Type B pancreatic cell (in vitro differentiated cells): ENCODE measurements at regions not wholly inside any gene's neighbourhood (a gene's known extent, or its start where the extent isn't known, plus 50 kb on each side); places are given as distances from the start of the nearest gene placed in this dataset.

ENCODE experiments used
- DNase-seq: peaks from one replicate; pipeline ENCODE4 v3.0.0; 2021; ENCODE audit warnings: mixed read lengths; ENCODE audit not compliant: unreplicated experiment; ENCODE audit errors: extremely low spot score
- H3K27ac Mint-ChIP-seq: 2 replicates; pipeline ENCODE4 v1.8.0; 2021; ENCODE audit warnings: mild to moderate bottlenecking, mixed read lengths
- H3K27me3 Mint-ChIP-seq: 2 replicates; pipeline ENCODE4 v1.8.0; 2021; ENCODE audit warnings: mixed read lengths
- H3K36me3 Mint-ChIP-seq: 2 replicates; pipeline ENCODE4 v1.8.0; 2021; ENCODE audit warnings: mixed read lengths
- H3K4me1 Mint-ChIP-seq: one replicate; pipeline ENCODE4 v1.8.0; 2021; ENCODE audit warnings: mixed read lengths; ENCODE audit not compliant: unreplicated experiment
- H3K4me3 Mint-ChIP-seq: 2 replicates; pipeline ENCODE4 v1.8.0; 2021; ENCODE audit warnings: mild to moderate bottlenecking, mixed read lengths
- H3K9me3 Mint-ChIP-seq: 2 replicates; pipeline ENCODE4 v1.8.0; 2021; ENCODE audit warnings: mixed read lengths
- CTCF ChIP-seq: fragments of 200-600 bp; sonication (generic); conservative IDR thresholded peaks from 2 replicates; pipeline ENCODE4 v1.5.0; 2021; ENCODE audit warnings: antibody characterized with exemption, mild to moderate bottlenecking

- H3K4me1 Mint-ChIP-seq: no peaks in the 10 kb centered on the region
- no peak overlapping the region for H3K27ac Mint-ChIP-seq
- no peak for TF ChIP-seq CTCF
- no peak overlapping the region for H3K4me3 Mint-ChIP-seq
- H3K9me3 Mint-ChIP-seq: peaks cover 4% of the 10 kb centered on the region
- no peaks in the 10 kb centered on the region for H3K27me3 Mint-ChIP-seq
- no peak for DNase-seq
- H3K36me3 Mint-ChIP-seq: no peaks in the 10 kb centered on the region
These were observed 80.9 kb downstream of the CLDN34 start for GRCh38 chrX:10048076-10048475.

GRCh38 chrX:10048707-10049106, 81.5 kb downstream of the CLDN34 start:
- H3K4me3 Mint-ChIP-seq: no peak overlapping the region
- TF ChIP-seq CTCF: no peak
- no peaks in the 10 kb centered on the region for H3K4me1 Mint-ChIP-seq
- H3K9me3 Mint-ChIP-seq: peaks cover 4% of the 10 kb centered on the region
- DNase-seq: no peak
- no peak overlapping the region for H3K27ac Mint-ChIP-seq
- no peaks in the 10 kb centered on the region for H3K36me3 Mint-ChIP-seq
- no peaks in the 10 kb centered on the region for H3K27me3 Mint-ChIP-seq

GRCh38 chrX:10049236-10049635, 82.1 kb downstream of the CLDN34 start:
- no peaks in the 10 kb centered on the region for H3K4me1 Mint-ChIP-seq
- peaks cover 4% of the 10 kb centered on the region for H3K9me3 Mint-ChIP-seq
- no peak for DNase-seq
- H3K27ac Mint-ChIP-seq: no peak overlapping the region
- TF ChIP-seq CTCF: no peak
- H3K27me3 Mint-ChIP-seq: no peaks in the 10 kb centered on the region
- no peaks in the 10 kb centered on the region for H3K36me3 Mint-ChIP-seq
- H3K4me3 Mint-ChIP-seq: no peak overlapping the region

GRCh38 chrX:10050481-10050880, 83.3 kb downstream of the CLDN34 start:
- Mint-ChIP-seq H3K27me3 (no peaks in the 10 kb centered on the region), H3K27ac (no peak overlapping the region), H3K4me3 (no peak overlapping the region), H3K9me3 (peaks cover 4% of the 10 kb centered on the region), H3K36me3 (no peaks in the 10 kb centered on the region), H3K4me1 (no peaks in the 10 kb centered on the region)
- peak; percentile 24 for DNase-seq
- no peak for TF ChIP-seq CTCF

GRCh38 chrX:10051866-10052480, 84.8 kb downstream of the CLDN34 start:
- H3K4me1 Mint-ChIP-seq: no peaks in the 10 kb centered on the region
- H3K4me3 Mint-ChIP-seq: no peak overlapping the region
- no peaks in the 10 kb centered on the region for H3K36me3 Mint-ChIP-seq
- no peak for TF ChIP-seq CTCF
- H3K27me3 Mint-ChIP-seq: no peaks in the 10 kb centered on the region
- H3K9me3 Mint-ChIP-seq: peaks cover 5% of the 10 kb centered on the region
- peak overlapping the region; percentile 78 for H3K27ac Mint-ChIP-seq
- no peak for DNase-seq
